ENCODE measurements at regions not wholly inside any gene's neighbourhood (a gene's known extent, or its start where the extent isn't known, plus 50 kb on each side); places are given as distances from the start of the nearest gene placed in this dataset.

- no peak overlapping the region for H3K4me3 ChIP-seq (ENCODE audit: control insufficient read depth, low read depth, low read length)
- no peak for TF ChIP-seq CTCF (IDR thresholded peaks at IDR 0.05; ENCODE audit: control insufficient read depth, insufficient read depth, low read depth, low read length, missing control alignments)
- no peak for DNase-seq (ENCODE audit: low read depth)
These were observed 122.9 kb downstream of the SAMD9 start for GRCh38 chr7:92994901-92995300.

- H3K4me3 ChIP-seq (ENCODE audit: control insufficient read depth, low read depth, low read length) = no peak overlapping the region
- no peak for DNase-seq (ENCODE audit: low read depth)
- TF ChIP-seq CTCF (IDR thresholded peaks at IDR 0.05; ENCODE audit: control insufficient read depth, insufficient read depth, low read depth, low read length, missing control alignments) = no peak
These were observed 124.8 kb downstream of the SAMD9 start for GRCh38 chr7:92992932-92993331.

GRCh38 chr7:92992483-92992882 is 125.3 kb downstream of the SAMD9 start:
- no peak overlapping the region for H3K4me3 ChIP-seq (ENCODE audit: control insufficient read depth, low read depth, low read length)
- no peak for DNase-seq (ENCODE audit: low read depth)
- no peak for TF ChIP-seq CTCF (IDR thresholded peaks at IDR 0.05; ENCODE audit: control insufficient read depth, insufficient read depth, low read depth, low read length, missing control alignments)

GRCh38 chr7:92991190-92991589 is 126.6 kb downstream of the SAMD9 start:
- no peak for TF ChIP-seq CTCF (IDR thresholded peaks at IDR 0.05; ENCODE audit: control insufficient read depth, insufficient read depth, low read depth, low read length, missing control alignments)
- DNase-seq (ENCODE audit: low read depth) = no peak
- H3K4me3 ChIP-seq (ENCODE audit: control insufficient read depth, low read depth, low read length) = no peak overlapping the region

GRCh38 chr7:92988941-92989545 is 128.7 kb downstream of the SAMD9 start:
- no peak for DNase-seq (ENCODE audit: low read depth)
- H3K4me3 ChIP-seq (ENCODE audit: control insufficient read depth, low read depth, low read length) = no peak overlapping the region
- TF ChIP-seq CTCF (IDR thresholded peaks at IDR 0.05; ENCODE audit: control insufficient read depth, insufficient read depth, low read depth, low read length, missing control alignments) = no peak

GRCh38 chr7:92988051-92988450 is 129.7 kb downstream of the SAMD9 start:
- no peak for DNase-seq (ENCODE audit: low read depth)
- H3K4me3 ChIP-seq (ENCODE audit: control insufficient read depth, low read depth, low read length) = no peak overlapping the region
- peak; percentile 37 for TF ChIP-seq CTCF (IDR thresholded peaks at IDR 0.05; ENCODE audit: control insufficient read depth, insufficient read depth, low read depth, low read length, missing control alignments)

- no peak for TF ChIP-seq CTCF (IDR thresholded peaks at IDR 0.05; ENCODE audit: control insufficient read depth, insufficient read depth, low read depth, low read length, missing control alignments)
- H3K4me3 ChIP-seq (ENCODE audit: control insufficient read depth, low read depth, low read length) = no peak overlapping the region
- no peak for DNase-seq (ENCODE audit: low read depth)
These were observed 130.2 kb downstream of the SAMD9 start for GRCh38 chr7:92987538-92987937.
